Stimulated activated CD4-positive, alpha-beta T cell treated with anti-CD3 and anti-CD28 coated beads, Interleukin-15, amount 100 ng/mL, for 24 hours (primary cell): ENCODE measurements at regions not wholly inside any gene's neighbourhood (a gene's known extent, or its start where the extent isn't known, plus 50 kb on each side); places are given as distances from the start of the nearest gene placed in this dataset.
A peak's percentile ranks its signal among the peaks of the same experiment; 100 is the strongest.
"Not testable (repeated sequence)": the region's sequence is repeated elsewhere in the genome, so short reads cannot be mapped to it uniquely, and the experiment has no call there.

Source experiments
- DNase-seq: peaks from one replicate; pipeline ENCODE4 v3.0.0-alpha.2; 2020

- no peak for DNase-seq
Observed at GRCh38 chr1:241447031-241447644, 72.4 kb downstream of the FH start.

GRCh38 chr1:241444836-241445235, 74.7 kb downstream of the FH start:
- no peak for DNase-seq

GRCh38 chr1:241443561-241443960, 76.0 kb downstream of the FH start:
- no peak for DNase-seq

- DNase-seq: no peak
Observed at GRCh38 chr1:241442686-241443085, 76.9 kb downstream of the FH start.

GRCh38 chr1:241440904-241441303, 78.7 kb downstream of the FH start:
- DNase-seq: no peak

GRCh38 chr1:241438686-241439085, 80.9 kb downstream of the FH start:
- DNase-seq: not testable (repeated sequence)

GRCh38 chr1:241432241-241432640, 75.2 kb upstream of the RGS7 start:
- DNase-seq: no peak

- DNase-seq: not testable (repeated sequence)
Observed at GRCh38 chr1:241425091-241425490, 68.1 kb upstream of the RGS7 start.

GRCh38 chr1:241424480-241424971, 67.5 kb upstream of the RGS7 start:
- DNase-seq: no peak

- peak; percentile 28 for DNase-seq
Observed at GRCh38 chr1:241423541-241424479, 66.8 kb upstream of the RGS7 start.

GRCh38 chr1:241422470-241422869, 65.5 kb upstream of the RGS7 start:
- DNase-seq: no peak

- DNase-seq: no peak
Observed at GRCh38 chr1:241419986-241420385, 63.0 kb upstream of the RGS7 start.

GRCh38 chr1:241417258-241417657, 60.3 kb upstream of the RGS7 start:
- DNase-seq: no peak

GRCh38 chr1:241413974-241414373, 57.0 kb upstream of the RGS7 start:
- no peak for DNase-seq

- DNase-seq: no peak
Observed at GRCh38 chr1:241413386-241413785, 56.4 kb upstream of the RGS7 start.

GRCh38 chr1:241412646-241413045, 55.6 kb upstream of the RGS7 start:
- DNase-seq: no peak

GRCh38 chr1:241411776-241412338, 54.9 kb upstream of the RGS7 start:
- DNase-seq: no peak

GRCh38 chr1:241411056-241411775, 54.2 kb upstream of the RGS7 start:
- no peak for DNase-seq

GRCh38 chr1:241408170-241408569, 51.2 kb upstream of the RGS7 start:
- DNase-seq: no peak
